HuH-7.5 (cell line): ENCODE measurements at regions not wholly inside any gene's neighbourhood (a gene's known extent, or its start where the extent isn't known, plus 50 kb on each side); places are given as distances from the start of the nearest gene placed in this dataset.

Experiments
- DNase-seq: peaks from one replicate; pipeline ENCODE4 v3.0.0; 2011; ENCODE audit warnings: low spot score

DNA sequence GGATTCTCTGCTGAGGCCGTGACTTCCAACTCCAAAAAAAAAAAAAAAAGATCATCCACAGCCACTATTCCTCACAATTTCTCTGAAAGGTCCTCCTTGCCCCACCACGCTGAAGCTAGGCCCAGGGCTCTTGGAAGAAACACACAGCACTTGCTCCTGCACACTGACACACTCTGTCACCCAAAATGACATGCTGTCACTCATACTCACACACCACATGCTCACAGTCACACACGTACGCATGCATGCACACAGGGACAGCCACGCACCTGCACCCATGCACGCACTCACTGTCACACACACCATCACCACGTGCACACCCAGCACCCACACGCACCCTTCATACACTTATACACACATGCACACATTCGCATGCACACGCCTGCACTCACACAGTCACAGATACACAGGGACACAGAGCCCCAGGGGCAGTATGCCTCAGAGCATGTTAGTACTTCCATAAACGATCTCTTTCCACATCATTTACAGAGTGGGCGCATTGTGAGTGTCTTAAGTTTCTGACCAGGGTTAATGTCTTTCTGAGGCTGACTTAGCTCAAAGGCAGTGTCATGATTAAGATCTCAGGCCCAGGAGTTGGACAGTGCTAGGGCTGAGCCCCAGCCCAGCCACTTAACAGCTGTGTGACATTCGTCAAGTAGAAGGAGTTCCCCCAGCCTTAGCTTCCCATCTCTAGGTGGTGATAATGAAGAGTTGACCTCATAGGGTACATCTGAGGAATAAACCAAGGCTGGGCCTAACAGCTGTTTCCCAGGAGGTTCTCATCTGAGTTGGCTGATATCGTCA is 93.4 kb downstream of the GLI2 start:
- DNase-seq, result no peak

DNA sequence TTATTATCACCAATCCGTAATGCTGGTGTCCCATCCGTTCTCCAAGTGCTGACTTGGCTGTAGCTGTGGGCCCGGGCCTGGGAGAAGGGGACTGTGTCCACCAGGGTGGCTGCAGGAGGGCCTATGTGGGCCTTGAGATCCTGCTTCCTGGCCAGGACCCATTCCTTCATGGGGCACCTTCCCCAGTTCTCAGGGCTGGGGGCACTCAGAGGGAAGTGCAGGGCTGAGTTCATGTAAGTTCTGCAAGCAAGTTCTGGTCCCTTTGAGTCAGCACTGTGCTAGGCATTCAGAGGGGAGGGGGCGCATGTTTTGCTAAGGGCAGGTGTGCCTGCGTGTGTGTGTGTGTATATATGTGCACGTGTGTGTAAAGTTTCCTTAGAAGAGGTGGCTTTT is 94.0 kb downstream of the GLI2 start:
- DNase-seq, result no peak

GRCh38 chr2:120830096-120830830 is 94.6 kb downstream of the GLI2 start:
- no peak for DNase-seq

GRCh38 chr2:120831086-120831485 is 95.4 kb downstream of the GLI2 start:
- DNase-seq, result no peak

DNA sequence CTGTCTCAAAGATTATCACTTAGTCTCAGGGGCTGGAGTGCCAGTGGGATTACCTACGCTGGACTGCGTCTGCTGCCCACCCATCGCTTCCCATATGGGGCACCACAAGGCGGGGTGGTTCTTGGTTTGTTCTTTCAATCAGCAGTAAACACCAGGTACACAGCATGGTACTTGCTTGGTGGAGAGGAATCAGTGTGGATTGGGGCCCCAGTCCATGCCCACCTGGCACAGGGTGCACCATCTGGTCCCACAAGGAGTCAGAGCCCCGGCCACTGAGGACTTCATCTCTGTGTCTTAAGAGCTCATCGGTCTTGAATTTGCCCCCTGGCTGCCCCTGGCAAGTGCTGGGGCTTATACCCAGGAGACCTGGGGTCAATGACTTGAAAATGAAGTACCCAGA is 96.2 kb downstream of the GLI2 start:
- DNase-seq, result no peak

DNA sequence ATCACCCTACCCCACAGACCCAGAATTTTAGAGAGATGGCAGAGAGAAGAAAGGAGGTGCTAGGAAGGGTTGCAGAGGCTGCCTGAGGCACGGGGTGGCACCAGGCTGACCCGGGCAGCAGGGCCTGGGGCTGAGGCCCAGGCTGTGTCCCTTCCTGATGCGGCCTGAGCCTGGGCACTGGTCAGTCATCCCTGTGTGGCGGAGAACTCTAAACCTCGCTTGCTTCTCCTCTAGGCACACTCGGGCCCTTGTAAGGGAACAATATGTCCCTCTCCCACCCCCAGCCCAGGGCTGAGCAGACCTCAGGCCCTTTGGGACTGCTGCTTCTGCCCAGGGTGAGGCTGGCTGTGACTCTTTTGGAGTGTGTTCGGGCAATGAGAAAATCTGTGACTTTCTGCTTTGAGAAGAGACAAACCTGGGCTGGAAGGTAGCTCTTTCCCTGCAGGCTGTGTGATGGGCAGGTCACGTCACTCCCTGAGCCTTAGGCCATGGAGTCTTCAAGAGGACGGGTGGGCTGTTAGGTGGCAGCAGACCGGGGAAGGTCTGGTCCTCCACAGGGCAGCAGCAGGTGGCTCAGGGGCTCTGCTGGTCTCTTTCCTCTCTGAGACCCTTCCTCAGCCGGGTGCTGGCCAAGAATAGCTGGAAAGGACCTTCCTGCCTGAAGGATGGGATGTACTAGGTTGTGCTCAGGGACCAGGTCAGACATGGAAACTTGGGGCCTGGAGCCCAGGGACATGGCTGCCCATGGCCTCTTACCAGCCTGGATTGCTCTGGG is 96.8 kb downstream of the GLI2 start:
- no peak for DNase-seq

DNA sequence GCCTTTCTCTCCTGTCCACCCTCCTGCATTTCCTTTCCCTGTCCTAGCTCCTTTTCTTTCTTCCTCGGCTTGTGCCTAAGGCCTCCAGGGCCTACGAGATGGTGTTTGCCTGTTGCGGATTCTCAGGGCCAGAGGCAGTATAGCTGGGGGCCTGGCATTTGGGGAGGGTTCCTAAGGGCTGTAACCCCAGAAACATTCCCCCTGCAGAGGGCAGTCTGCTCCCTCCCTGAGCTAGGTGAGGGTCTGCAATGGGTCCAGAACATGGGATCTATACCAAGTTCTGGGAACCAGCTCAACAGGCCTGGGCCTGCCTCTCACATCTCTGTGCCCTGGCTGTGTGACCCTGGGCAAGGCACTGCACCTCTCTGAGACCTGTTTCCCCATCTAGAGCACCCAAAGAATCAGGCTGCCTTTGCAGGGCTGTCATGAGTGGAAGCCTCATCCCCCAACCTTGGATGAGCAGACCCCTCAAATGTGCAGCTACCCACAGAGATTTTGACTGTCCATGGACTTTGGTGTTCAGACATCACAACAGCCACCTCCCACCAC is 97.5 kb downstream of the GLI2 start:
- DNase-seq, result no peak

DNA sequence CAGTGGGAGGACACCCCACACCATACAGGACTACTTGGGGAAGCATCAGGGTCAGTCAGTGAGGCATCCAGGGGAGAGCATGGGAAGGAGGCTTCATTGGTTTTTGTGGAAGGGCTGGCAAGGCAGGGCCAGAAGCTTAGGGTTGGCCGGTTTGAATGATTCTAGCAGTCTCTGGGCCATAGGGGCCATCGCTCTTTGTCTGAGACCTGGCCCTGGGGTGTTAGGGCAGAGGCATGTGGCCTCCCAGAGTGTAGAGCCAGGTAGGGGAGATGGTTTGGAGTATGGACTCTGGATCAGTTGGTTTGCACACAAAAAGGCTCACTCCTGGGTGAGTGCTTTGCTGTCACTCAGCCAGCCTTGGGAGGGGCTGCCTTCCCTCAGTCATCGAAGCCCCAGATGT is 98.5 kb downstream of the GLI2 start:
- no peak for DNase-seq

DNA sequence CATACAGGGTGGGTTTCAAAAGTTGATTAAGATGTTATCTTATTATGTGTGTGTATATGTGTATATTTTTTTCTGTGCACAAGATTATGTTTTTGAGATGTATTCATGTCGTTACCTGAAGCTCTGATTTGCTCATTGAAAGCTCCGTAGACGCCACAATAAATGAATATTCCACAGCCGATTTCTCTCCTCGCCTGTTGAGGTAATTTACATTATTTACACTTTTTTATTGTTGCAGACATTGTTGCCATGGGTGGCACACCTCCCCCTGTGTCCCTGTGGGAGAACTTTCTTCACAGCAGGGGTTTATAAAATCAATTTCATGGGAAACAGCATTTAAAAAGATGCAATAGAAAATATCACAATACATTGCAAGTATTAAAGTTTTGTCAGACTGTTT is 100.6 kb downstream of the GLI2 start:
- DNase-seq, result no peak

DNA sequence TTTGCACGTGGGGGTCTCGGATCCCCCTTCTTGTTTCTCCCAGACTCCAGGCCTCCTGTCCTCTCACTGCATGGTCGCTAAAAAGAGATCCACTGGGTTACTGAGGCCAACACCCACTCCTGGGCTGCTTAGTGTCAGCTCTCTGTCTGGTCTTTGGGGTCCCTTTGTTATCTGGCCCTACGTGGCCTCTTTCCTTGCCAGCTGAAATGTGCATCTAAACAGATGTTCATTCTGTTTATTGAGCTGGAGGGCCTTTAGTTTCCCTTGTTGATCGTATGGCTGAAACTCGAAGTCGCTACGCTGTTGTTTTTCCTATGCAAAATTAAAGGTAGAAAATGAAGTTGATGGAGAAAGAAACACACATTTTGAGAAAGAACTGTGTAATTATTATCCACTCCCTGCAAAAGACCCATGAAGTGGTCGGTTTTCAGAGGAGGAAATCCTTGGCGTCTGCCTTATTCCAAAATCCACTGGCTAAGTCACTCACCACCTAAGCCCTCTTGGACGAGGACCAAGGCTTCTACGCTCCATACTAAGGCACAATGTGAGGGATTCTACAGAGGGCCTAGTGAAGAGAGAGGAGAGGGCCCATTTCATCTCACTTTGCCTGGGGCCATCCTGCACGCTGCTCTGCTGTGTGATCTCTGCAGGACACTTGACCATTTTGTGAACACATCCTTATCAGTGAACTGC is 105.3 kb downstream of the GLI2 start:
- DNase-seq, result no peak

GRCh38 chr2:120842456-120843439 is 107.1 kb downstream of the GLI2 start:
- no peak for DNase-seq

DNA sequence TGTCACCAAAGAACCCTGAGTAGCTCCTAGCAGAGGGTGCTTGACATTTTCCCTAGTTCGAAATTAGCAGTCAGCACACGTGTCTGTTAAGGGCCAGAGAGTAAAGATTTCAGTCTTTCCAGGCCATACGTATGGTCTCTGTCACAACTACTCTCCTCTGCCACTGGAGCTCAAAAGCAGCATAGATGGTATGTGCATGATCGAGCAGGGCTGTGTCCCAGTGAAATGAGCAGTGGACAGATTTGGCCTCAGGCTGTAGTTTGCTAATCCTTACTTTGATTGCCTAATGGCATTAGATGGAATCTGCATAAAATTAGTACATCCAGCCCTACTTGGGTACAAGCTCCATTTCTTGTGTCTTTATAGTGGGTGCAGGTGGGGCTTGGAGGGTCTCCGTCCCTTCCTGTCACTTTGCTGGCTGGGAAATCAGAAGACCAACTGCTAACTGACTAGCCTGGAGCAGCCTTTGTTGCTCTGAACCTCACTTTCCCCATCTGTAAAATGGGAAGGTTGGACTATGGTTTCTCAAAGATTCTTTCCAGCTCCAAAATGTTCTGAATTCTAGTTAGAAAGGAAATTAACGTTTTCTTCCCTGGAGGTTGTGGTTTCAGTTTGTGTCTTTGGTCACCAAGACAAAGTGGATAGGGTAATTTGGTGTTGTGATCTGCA is 108.5 kb downstream of the GLI2 start:
- no peak for DNase-seq

DNA sequence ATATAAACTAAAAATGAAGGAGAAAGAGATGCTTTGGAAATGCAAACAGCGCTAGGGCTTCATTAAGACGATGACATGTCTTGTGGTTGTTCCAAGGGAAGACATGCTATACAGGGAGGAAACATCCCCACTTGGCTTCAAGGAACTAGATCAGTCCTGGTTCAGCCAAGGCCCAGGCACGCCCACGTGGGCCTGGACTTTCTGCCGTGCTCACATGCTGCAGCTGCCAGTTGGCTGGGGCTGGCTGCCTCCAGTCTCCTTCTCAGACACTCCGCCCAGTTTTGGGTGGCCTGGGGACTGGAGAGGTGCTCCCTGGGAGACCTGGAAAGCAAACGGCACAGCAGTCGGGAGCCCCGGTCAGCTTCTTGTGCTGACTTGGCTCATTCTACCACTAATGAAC is 109.6 kb downstream of the GLI2 start:
- no peak for DNase-seq

DNA sequence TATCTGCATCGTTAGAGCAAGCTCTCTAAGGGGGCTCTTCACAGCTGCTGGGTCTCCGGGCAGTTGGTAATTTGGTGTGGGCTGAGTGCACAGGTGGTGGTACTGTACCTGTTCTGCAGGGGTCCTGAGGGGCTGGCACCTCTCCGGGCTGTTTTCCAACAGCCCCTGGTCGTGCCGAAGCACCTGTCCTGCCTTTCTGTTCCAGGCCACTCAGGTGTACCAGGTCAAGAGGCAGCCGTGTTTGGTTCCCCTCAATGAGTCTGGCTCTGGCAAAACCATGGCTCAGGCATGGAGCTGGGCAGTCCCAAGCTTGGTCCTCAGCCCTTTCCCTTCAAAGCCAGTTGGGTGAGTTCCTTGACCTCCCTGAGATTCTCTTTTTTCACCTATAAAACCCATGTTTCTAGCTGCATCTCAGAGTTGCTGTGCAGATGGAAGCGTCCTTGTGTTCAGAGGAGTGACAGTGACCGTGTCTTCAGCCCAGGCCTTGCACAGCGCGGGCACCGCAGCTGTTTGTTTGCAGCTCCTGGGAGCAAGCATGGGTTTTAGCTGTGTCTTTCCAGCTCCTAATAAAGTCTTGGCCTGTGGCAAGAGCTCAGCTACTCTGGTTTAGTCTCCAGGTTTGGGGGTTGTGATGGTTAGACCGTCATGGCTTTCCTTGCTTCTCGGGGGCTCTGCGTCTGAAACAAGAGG is 110.9 kb downstream of the GLI2 start:
- no peak for DNase-seq

GRCh38 chr2:120847700-120848321 is 112.1 kb downstream of the GLI2 start:
- DNase-seq, result no peak

- no peak for DNase-seq
These were observed 113.6 kb downstream of the GLI2 start for GRCh38 chr2:120849278-120849677.

- no peak for DNase-seq
These were observed 114.9 kb downstream of the GLI2 start for GRCh38 chr2:120850551-120850950.

GRCh38 chr2:120851116-120851773 is 115.6 kb downstream of the GLI2 start:
- DNase-seq, result no peak
